ENCODE measurements at regions not wholly inside any gene's neighbourhood (a gene's known extent, or its start where the extent isn't known, plus 50 kb on each side); places are given as distances from the start of the nearest gene placed in this dataset.

DNA sequence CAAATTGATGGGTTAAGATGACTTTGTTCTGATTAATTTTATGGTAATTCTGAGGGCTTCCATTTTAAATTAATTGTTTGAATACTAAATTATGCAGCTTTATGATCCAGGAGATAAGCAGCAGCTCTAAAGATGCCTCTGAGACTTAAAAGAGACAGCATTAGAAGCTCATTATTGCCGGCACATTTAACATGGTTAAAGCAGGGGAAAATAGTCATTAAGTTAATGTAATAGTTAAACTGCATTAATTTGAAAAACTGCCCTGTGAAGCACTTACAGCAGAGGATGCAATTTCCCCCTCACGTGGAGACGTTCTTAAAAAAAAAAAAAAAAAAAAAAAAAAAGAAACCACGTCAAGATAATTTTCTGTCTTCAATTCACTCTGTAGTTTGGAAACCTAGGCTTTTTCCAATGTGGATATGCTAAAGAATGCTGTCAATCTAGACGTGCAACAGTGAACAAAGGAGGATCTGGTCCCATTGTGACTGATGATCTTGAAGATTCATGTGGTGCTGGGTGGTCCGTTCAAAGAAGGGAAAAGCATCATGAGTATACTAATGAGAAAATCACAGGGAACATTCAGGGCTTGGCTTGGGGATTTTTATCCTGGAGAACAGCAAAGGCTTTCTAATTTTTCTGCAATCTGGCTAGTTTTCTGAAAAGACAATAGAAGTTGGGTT lies 440.6 kb upstream of the HS3ST1 start:
- H4K91ac ChIP-seq (replicated peaks; ENCODE audit: insufficient read length, low read length), result no peak overlapping the region
- TF ChIP-seq TCF12 (IDR thresholded peaks at IDR 0.05; ENCODE audit: low read depth, low read length) (no peak), CREB1 (IDR thresholded peaks at IDR 0.05) (no peak), ASH2L (IDR thresholded peaks at IDR 0.05; ENCODE audit: low read length) (no peak), PHF8 (conservative IDR thresholded peaks at IDR 0.05; ENCODE audit: low read depth, low read length) (no peak), CHD1 (IDR thresholded peaks at IDR 0.05; ENCODE audit: low read depth, low read length) (no peak), CHD2 (IDR thresholded peaks at IDR 0.05; ENCODE audit: low read length) (no peak), JUND (IDR thresholded peaks at IDR 0.05; ENCODE audit: low read length) (no peak), MAFK (IDR thresholded peaks at IDR 0.05; ENCODE audit: low read depth, low read length) (no peak), SP2 (IDR thresholded peaks at IDR 0.05; ENCODE audit: low read length) (no peak)
- H3K27ac ChIP-seq (ENCODE audit: low read depth, low read length), result no peak overlapping the region
- no peaks in the 10 kb centered on the region for H3K9me3 ChIP-seq (ENCODE audit: insufficient read depth in 2 of 2, low read depth in 1 of 2, low read length in 1 of 2)
- H3K79me1 ChIP-seq (ENCODE audit: low read depth, low read length), result no peaks in the 10 kb centered on the region
- WGBS, 2 experiments (ENCODE audit: extremely low coverage in 1 of 2, insufficient coverage in 1 of 2, insufficient read length in 1 of 2, insufficient replicate concordance in 2 of 2, low coverage in 1 of 2, low lambda C conversion rate in 2 of 2, missing lambda C conversion rate in 1 of 2), result 90% methylated on average over 3 of the region's 6 CpGs; no CpG with 5 or more reads in 1 of the 2 experiments
- no peaks in the 10 kb centered on the region for H3K4me1 ChIP-seq (replicated peaks in 1 of 4; ENCODE audit: control insufficient read depth in 3 of 4, insufficient read depth in 4 of 4, low read length in 3 of 4)
- DNase-seq (ENCODE audit: low read depth in 1 of 2, low spot score in 2 of 2), result no peak
- H4K8ac ChIP-seq (ENCODE audit: extremely low read depth, insufficient read depth, low read length), result no peak overlapping the region
- H3K23ac ChIP-seq (ENCODE audit: insufficient read length), result no peak overlapping the region
- H2AK5ac ChIP-seq (ENCODE audit: low read depth, low read length), result no peak overlapping the region
- no peak overlapping the region for H4K5ac ChIP-seq (ENCODE audit: insufficient read length, low read depth, low read length)
- no peak overlapping the region for H2BK12ac ChIP-seq (ENCODE audit: low read depth, low read length)
- H3K79me2 ChIP-seq (ENCODE audit: control insufficient read depth in 1 of 2, insufficient read depth in 2 of 2, low read length in 2 of 2), result no peaks in the 10 kb centered on the region
- no peak for FAIRE-seq
- no peaks in the 10 kb centered on the region for H3K27me3 ChIP-seq (replicated peaks in 1 of 4; ENCODE audit: control insufficient read depth in 3 of 4, extremely low read depth in 1 of 4, insufficient read depth in 3 of 4, low read length in 3 of 4)
- H3K23me2 ChIP-seq (ENCODE audit: low read depth, low read length), result no peaks in the 10 kb centered on the region
- H3K56ac ChIP-seq (replicated peaks; ENCODE audit: insufficient read length, low read depth, low read length), result no peak overlapping the region
- H4K20me1 ChIP-seq (replicated peaks in 1 of 2; ENCODE audit: control insufficient read depth in 1 of 2, insufficient read depth in 2 of 2, low read length in 2 of 2), result no peaks in the 10 kb centered on the region
- no peak overlapping the region for H3K9ac ChIP-seq (replicated peaks in 1 of 4; ENCODE audit: extremely low read depth in 1 of 4, low read depth in 3 of 4, low read length in 3 of 4)
- no peak overlapping the region for H3K14ac ChIP-seq (ENCODE audit: insufficient read length)
- POLR2A ChIA-PET (ENCODE audit: partially characterized antibody), result no interaction called here
- H3K36me3 ChIP-seq (ENCODE audit: control insufficient read depth in 2 of 4, insufficient read depth in 4 of 4, low read length in 3 of 4), result no peaks in the 10 kb centered on the region
- no peak overlapping the region for H3K18ac ChIP-seq (ENCODE audit: extremely low read depth, low read length)
- no peak overlapping the region for H3K4me3 ChIP-seq (ENCODE audit: extremely low read depth in 1 of 4, insufficient read depth in 2 of 4, low read depth in 3 of 4, low read length in 4 of 4)
- H2AFZ ChIP-seq (ENCODE audit: low read length), result no peak overlapping the region
- no peak overlapping the region for H2BK120ac ChIP-seq (replicated peaks; ENCODE audit: low read depth, low read length)
- H2BK20ac ChIP-seq (ENCODE audit: low read length), result no peak overlapping the region
- no peak overlapping the region for H3K4ac ChIP-seq (replicated peaks; ENCODE audit: insufficient read length, low read depth, low read length)
- no peak overlapping the region for H2BK15ac ChIP-seq (ENCODE audit: low read length)
- H2BK5ac ChIP-seq (ENCODE audit: low read depth, low read length), result no peak overlapping the region
- H3K4me2 ChIP-seq (ENCODE audit: insufficient read depth in 1 of 2, low read depth in 2 of 2, low read length in 2 of 2), result no peak overlapping the region
- CTCF ChIA-PET (ENCODE audit: partially characterized antibody), result no interaction called here
